Body of pancreas (tissue), 4 donors: ENCODE measurements at regions not wholly inside any gene's neighbourhood (a gene's known extent, or its start where the extent isn't known, plus 50 kb on each side); places are given as distances from the start of the nearest gene placed in this dataset.
A peak's percentile ranks its signal among the peaks of the same experiment; 100 is the strongest.

Experiments
- ATAC-seq: fragments of 150-250 bp; one replicate; pipeline ENCODE4 v1.9.1; 2016
- DNase-seq, 4 donors: peaks; one replicate each; pipeline ENCODE4 v3.0.0-alpha.2; 2019
- H3K27ac ChIP-seq, 4 donors: fragments of 200-600 bp; sonication (generic); 1 replicate in 3 of 4; 2 replicates in 1 of 4; pipeline versions ENCODE4 v1.5.1 to v1.6.1; 2016 to 2019; ENCODE audit warnings: mild to moderate bottlenecking in 1 of 4, mixed read lengths in 1 of 4, moderate library complexity in 1 of 4
- H3K27me3 ChIP-seq, 2 donors: fragments of 200-600 bp; sonication (generic); one replicate each; pipeline ENCODE4 v1.6.0; 2016; ENCODE audit warnings: mild to moderate bottlenecking in 1 of 2
- H3K36me3 ChIP-seq, 2 donors: fragments of 200-600 bp; sonication (generic); replicated peaks in 1 of 2; 2 replicates each; pipeline ENCODE4 v1.5.1; 2016; ENCODE audit warnings: low read depth in 2 of 2; ENCODE audit not compliant: insufficient read depth in 1 of 2
- H3K4me1 ChIP-seq: fragments of 200-600 bp; sonication (generic); one replicate; pipeline ENCODE4 v1.6.0; 2016
- H3K4me3 ChIP-seq, 2 donors: fragments of 200-600 bp; sonication (generic); 1 replicate in 1 of 2; 2 replicates in 1 of 2; pipeline ENCODE4 v1.5.1; 2016 to 2019
- H3K9me3 ChIP-seq, 3 donors: fragments of 200-600 bp; sonication (generic); 1 replicate in 2 of 3; 2 replicates in 1 of 3; pipeline ENCODE4 v1.5.1; 2016
- CTCF ChIP-seq, 7 experiments: fragments of 450-650 bp in 4 of 7; fragments of 200-600 bp in 3 of 7; sonication (generic) in 3 of 7; IDR thresholded peaks; one replicate each; pipeline ENCODE4 v1.5.1; 2016 to 2019; ENCODE audit warnings: antibody characterized with exemption in 7 of 7
- POLR2A ChIP-seq, 3 donors: fragments of 450-650 bp; IDR thresholded peaks; one replicate each; pipeline ENCODE4 v1.6.1; 2016; ENCODE audit warnings: antibody characterized with exemption in 3 of 3, mild to moderate bottlenecking in 2 of 3
- WGBS, 2 donors: methylation state at CpG; one replicate each; pipeline ENCODE4 v1.1.5; 2017; 5-methylcytosine and 5-hydroxymethylcytosine counted together
- intact Hi-C: fragments of 100-400 bp; cut with DNase I; formaldehyde crosslinking; loops from one replicate; pipeline ENCODE4 v1.15.1; 2023

DNA sequence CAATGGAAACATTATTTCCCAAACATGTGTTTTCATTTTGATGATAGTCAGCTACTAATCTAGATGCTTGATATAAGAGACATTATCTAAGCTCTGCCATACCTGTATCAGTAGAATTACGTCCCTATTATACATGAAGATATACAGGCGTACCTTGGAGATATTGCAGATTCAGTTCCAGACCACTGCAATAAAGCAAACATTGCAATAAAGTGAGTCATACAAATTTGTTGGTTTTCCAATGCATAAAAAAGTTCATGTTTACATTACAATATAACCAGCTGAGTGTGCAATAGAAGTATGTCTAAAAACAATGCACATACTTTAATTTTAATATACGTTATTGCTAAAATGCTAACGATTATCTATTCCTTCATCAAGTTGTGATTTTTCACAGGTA is 236.0 kb upstream of the ZNF717 start:
- TF ChIP-seq CTCF (IDR thresholded peaks at IDR 0.05): no peak
- no peak for TF ChIP-seq POLR2A (IDR thresholded peaks at IDR 0.05)
- no peak overlapping the region for H3K4me3 ChIP-seq
- intact Hi-C loops: no loop called here
- no peaks in the 10 kb centered on the region for H3K9me3 ChIP-seq
- no peaks in the 10 kb centered on the region for H3K27me3 ChIP-seq
- H3K27ac ChIP-seq: no peak overlapping the region
- ATAC-seq (no peak), DNase-seq (no peak)
- WGBS, 2 donors: 44 to 50% methylated on average over 4 of the region's 4 CpGs
- H3K4me1 ChIP-seq: no peaks in the 10 kb centered on the region
- H3K36me3 ChIP-seq: no peaks in the 10 kb centered on the region

DNA sequence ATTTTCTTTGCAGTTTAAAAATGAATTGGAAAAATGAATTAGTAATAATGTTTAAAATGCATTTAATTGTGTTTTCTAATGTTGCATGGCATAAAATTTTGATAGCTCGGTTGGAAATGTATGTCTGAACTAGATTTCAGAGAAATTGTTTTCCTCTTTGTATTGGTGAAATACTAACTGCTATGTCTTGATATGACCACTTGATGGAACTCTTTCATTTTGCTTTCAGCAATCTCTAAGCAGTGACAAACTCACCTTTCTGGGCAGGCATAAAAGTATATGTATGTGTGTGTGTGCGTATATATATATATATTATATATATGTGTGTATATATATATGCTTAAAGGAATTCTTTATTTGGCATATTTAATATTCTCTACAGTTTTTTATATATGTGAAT is 239.3 kb upstream of the ZNF717 start:
- H3K4me3 ChIP-seq: no peak overlapping the region
- WGBS, 2 donors: 17 to 24% methylated on average over 2 of the region's 2 CpGs
- H3K9me3 ChIP-seq: no peaks in the 10 kb centered on the region
- no peak for DNase-seq
- H3K27me3 ChIP-seq: no peaks in the 10 kb centered on the region
- H3K27ac ChIP-seq: no peak overlapping the region
- TF ChIP-seq CTCF (IDR thresholded peaks at IDR 0.05) (peak in 3 of 7 experiments; percentile 12 to 21 (median 13)), POLR2A (IDR thresholded peaks at IDR 0.05) (no peak)
- no peaks in the 10 kb centered on the region for H3K36me3 ChIP-seq
- intact Hi-C loops: no loop called here
- no peaks in the 10 kb centered on the region for H3K4me1 ChIP-seq
- ATAC-seq: no peak

DNA sequence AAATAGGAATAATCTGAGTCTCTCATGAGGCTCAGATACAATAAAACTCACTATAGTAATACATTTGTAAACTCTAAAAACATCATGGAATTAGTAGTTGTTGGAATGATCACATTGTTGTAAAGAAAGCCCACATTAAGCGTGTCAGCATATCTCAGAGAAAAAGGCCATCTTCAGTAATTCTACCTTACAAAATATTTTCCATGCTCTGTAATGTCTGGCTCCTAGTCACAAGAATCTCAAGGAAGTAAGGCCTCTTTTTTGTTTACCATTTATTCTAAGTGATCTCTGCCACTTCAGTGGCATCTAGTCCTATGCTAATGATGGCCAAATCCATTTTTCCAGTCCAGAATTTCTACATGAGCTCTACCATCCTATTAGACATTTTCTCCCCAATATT is 240.2 kb upstream of the ZNF717 start:
- DNase-seq (no peak), ATAC-seq (no peak)
- 48 to 95% methylated on average over 1 of the region's 1 CpG for WGBS, 2 donors
- no peak overlapping the region for H3K27ac ChIP-seq
- H3K4me1 ChIP-seq: no peaks in the 10 kb centered on the region
- H3K27me3 ChIP-seq: no peaks in the 10 kb centered on the region
- intact Hi-C loops: no loop called here
- no peaks in the 10 kb centered on the region for H3K36me3 ChIP-seq
- TF ChIP-seq POLR2A (IDR thresholded peaks at IDR 0.05) (no peak), CTCF (IDR thresholded peaks at IDR 0.05) (no peak)
- H3K4me3 ChIP-seq: no peak overlapping the region
- no peaks in the 10 kb centered on the region for H3K9me3 ChIP-seq

DNA sequence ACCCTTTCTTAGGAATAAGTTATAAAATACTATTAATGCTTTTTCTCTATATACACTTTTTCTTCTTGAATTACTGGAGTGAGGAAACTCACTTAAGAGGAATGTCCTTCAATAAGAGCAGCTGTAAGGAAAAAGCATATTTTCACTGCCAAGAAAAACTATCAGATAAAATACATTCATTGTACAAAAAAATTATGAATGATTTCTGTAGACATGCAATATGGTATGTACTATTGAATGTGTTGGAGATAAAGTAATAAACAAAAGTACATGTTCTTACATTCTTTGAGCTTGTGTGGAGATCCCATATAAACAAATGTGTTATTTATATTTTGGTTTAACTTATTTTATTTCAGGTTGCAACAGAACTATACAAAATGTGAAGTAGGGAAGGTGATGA is 241.0 kb upstream of the ZNF717 start:
- no peak overlapping the region for H3K4me3 ChIP-seq
- no peak for TF ChIP-seq POLR2A (IDR thresholded peaks at IDR 0.05)
- no peak for TF ChIP-seq CTCF (IDR thresholded peaks at IDR 0.05)
- H3K4me1 ChIP-seq: no peaks in the 10 kb centered on the region
- intact Hi-C loops: no loop called here
- ATAC-seq (no peak), DNase-seq (no peak)
- H3K36me3 ChIP-seq: no peaks in the 10 kb centered on the region
- no peaks in the 10 kb centered on the region for H3K9me3 ChIP-seq
- no peak overlapping the region for H3K27ac ChIP-seq
- no peaks in the 10 kb centered on the region for H3K27me3 ChIP-seq

DNA sequence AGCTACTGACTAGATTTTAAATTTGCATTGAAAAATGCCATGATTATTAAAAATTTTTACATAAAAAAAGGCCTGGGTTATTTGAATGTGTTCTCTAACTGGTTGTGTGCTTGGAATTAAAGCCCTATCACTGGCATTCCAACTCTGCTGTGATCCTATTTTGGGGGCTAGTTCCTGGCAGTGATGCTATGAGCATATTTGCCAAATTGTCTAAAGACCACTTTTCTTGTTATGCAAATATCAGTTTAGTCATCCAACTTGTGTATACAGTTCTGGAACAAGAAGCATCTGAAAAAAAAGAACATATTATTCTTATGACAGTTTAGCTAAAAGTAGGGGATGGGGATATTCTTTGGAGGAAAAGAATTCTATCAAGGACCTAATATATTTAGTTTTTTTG is 243.4 kb upstream of the ZNF717 start:
- TF ChIP-seq POLR2A (IDR thresholded peaks at IDR 0.05): no peak
- no peak for TF ChIP-seq CTCF (IDR thresholded peaks at IDR 0.05)
- ATAC-seq (no peak), DNase-seq (no peak)
- Histone ChIP-seq H3K36me3 (no peaks in the 10 kb centered on the region), H3K4me3 (no peak overlapping the region), H3K4me1 (no peaks in the 10 kb centered on the region), H3K27me3 (no peaks in the 10 kb centered on the region), H3K9me3 (no peaks in the 10 kb centered on the region), H3K27ac (no peak overlapping the region)
- intact Hi-C loops: no loop called here
